ENCODE measurements at regions not wholly inside any gene's neighbourhood (a gene's known extent, or its start where the extent isn't known, plus 50 kb on each side); places are given as distances from the start of the nearest gene placed in this dataset.

- POLR2A ChIA-PET (ENCODE audit: unreplicated experiment): no interaction called here
- BruUV-seq (replicated peaks): no TSS peak
Observed at GRCh38 chr13:84524586-84524985, 642.3 kb upstream of the SLITRK1 start.

More at GRCh38 chr13:84524586-84524985, 642.3 kb upstream of the SLITRK1 start:
- H2BK20ac ChIP-seq (ENCODE audit: low read depth, low read length): no peak overlapping the region
- no peak overlapping the region for H3K4ac ChIP-seq (ENCODE audit: low read depth, low read length)
- H3K27me3 ChIP-seq (ENCODE audit: control insufficient read depth, insufficient read depth, low read length): no peaks in the 10 kb centered on the region
- H2BK5ac ChIP-seq (ENCODE audit: low read depth, low read length, poor library complexity, severe bottlenecking): no peak overlapping the region
- H2AK9ac ChIP-seq (replicated peaks; ENCODE audit: low read depth, low read length, poor library complexity): no peak overlapping the region
- dilution Hi-C loops (cut with HindIII; ENCODE audit: low sequenced_read_pairs, unreplicated experiment) (no loop called here), intact Hi-C loops (cut with micrococcal nuclease) (no loop called here), in situ Hi-C loops (cut with MboI; ENCODE audit: low sequenced_read_pairs) (no loop called here)
- no peak for DNase-seq
- H2BK15ac ChIP-seq (ENCODE audit: low read depth, low read length): no peak overlapping the region
- H3K4me3 ChIP-seq (ENCODE audit: insufficient read depth, low read depth, low read length): no peak overlapping the region
- ATAC-seq (ENCODE audit: low read depth): no peak
- H3K9me3 ChIP-seq (ENCODE audit: control insufficient read depth, insufficient read depth, low read length): no peaks in the 10 kb centered on the region
- TF ChIP-seq CEBPB (IDR thresholded peaks at IDR 0.05; ENCODE audit: low read depth, low read length) (no peak), SMC3 (IDR thresholded peaks at IDR 0.05; ENCODE audit: low read depth, low read length) (no peak), RFX5 (IDR thresholded peaks at IDR 0.05; ENCODE audit: low read depth, low read length) (no peak), FOS (IDR thresholded peaks at IDR 0.05; ENCODE audit: low read depth, low read length) (no peak), MAFK (IDR thresholded peaks at IDR 0.05; ENCODE audit: low read depth, low read length) (no peak), POLR2A (IDR thresholded peaks at IDR 0.05; ENCODE audit: low read depth, low read length) (no peak), RCOR1 (IDR thresholded peaks at IDR 0.05; ENCODE audit: insufficient replicate concordance, low read length) (no peak), MAZ (IDR thresholded peaks at IDR 0.05; ENCODE audit: borderline replicate concordance, low read depth, low read length) (no peak), RAD21 (IDR thresholded peaks at IDR 0.05; ENCODE audit: low read length) (no peak), CHD1 (IDR thresholded peaks at IDR 0.05; ENCODE audit: low read depth, low read length) (no peak), CTCF (conservative IDR thresholded peaks at IDR 0.05; ENCODE audit: low read depth, low read length) (no peak), MXI1 (IDR thresholded peaks at IDR 0.05; ENCODE audit: borderline replicate concordance, low read depth, low read length) (no peak), NFE2L2 (IDR thresholded peaks at IDR 0.05; ENCODE audit: low read depth, low read length) (no peak), BHLHE40 (IDR thresholded peaks at IDR 0.05; ENCODE audit: low read depth, low read length) (no peak), ELK1 (IDR thresholded peaks at IDR 0.05; ENCODE audit: borderline replicate concordance, low read depth, low read length) (no peak)
- TF ChIP-seq, protein P1, sequence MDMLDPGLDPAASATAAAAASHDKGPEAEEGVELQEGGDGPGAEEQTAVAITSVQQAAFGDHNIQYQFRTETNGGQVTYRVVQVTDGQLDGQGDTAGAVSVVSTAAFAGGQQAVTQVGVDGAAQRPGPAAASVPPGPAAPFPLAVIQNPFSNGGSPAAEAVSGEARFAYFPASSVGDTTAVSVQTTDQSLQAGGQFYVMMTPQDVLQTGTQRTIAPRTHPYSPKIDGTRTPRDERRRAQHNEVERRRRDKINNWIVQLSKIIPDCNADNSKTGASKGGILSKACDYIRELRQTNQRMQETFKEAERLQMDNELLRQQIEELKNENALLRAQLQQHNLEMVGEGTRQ (IDR thresholded peaks at IDR 0.05; ENCODE audit: low read depth, low read length): no peak
- no peaks in the 10 kb centered on the region for H3K9me1 ChIP-seq (ENCODE audit: insufficient read depth, low read length)
- WGBS, 2 experiments (ENCODE audit: extremely low coverage in 2 of 2, insufficient read length in 1 of 2): no CpG with 5 or more reads among the region's 3 CpGs
- H2BK120ac ChIP-seq (ENCODE audit: low read depth, low read length): no peak overlapping the region
- no peak overlapping the region for H3K14ac ChIP-seq (replicated peaks; ENCODE audit: low read depth, low read length)
- H4K8ac ChIP-seq (ENCODE audit: low read depth in 2 of 2, low read length in 2 of 2): no peak overlapping the region
- H4K20me1 ChIP-seq (ENCODE audit: insufficient read depth, low read length): no peaks in the 10 kb centered on the region
- H3K56ac ChIP-seq (ENCODE audit: extremely low read depth, insufficient read depth, low read length): no peak overlapping the region
- H3K23ac ChIP-seq (ENCODE audit: low read depth, low read length): no peak overlapping the region
- no peak overlapping the region for H2AFZ ChIP-seq (replicated peaks; ENCODE audit: low read length, poor library complexity)
- H3K4me2 ChIP-seq (ENCODE audit: low read depth, low read length): no peak overlapping the region
- H2AK5ac ChIP-seq (ENCODE audit: low read depth, low read length): no peak overlapping the region
- CTCF ChIA-PET: interaction anchor here (1.3 kb wide), 1 partner anchor 8 kb away, joined by 3 read pairs; no protein-coding TSS in a partner anchor
- H3K79me1 ChIP-seq (ENCODE audit: low read depth in 1 of 2, low read length in 2 of 2): no peaks in the 10 kb centered on the region
- H3K18ac ChIP-seq (ENCODE audit: low read depth, low read length): no peak overlapping the region
- H3K4me1 ChIP-seq (ENCODE audit: control insufficient read depth, insufficient read depth, low read length): no peaks in the 10 kb centered on the region
- H3K36me3 ChIP-seq (ENCODE audit: control insufficient read depth, insufficient read depth, low read length): no peaks in the 10 kb centered on the region
- H4K91ac ChIP-seq (ENCODE audit: insufficient read depth, low read depth, low read length): no peak overlapping the region
- no peak overlapping the region for H3K27ac ChIP-seq (ENCODE audit: insufficient read depth, low read length)
- H4K5ac ChIP-seq (ENCODE audit: low read depth, low read length): no peak overlapping the region
- H3K9ac ChIP-seq (ENCODE audit: low read depth, low read length): no peak overlapping the region

Measured in IMR-90 (cell line).